Right lobe of liver (tissue), 6 donors: ENCODE measurements at regions not wholly inside any gene's neighbourhood (a gene's known extent, or its start where the extent isn't known, plus 50 kb on each side); places are given as distances from the start of the nearest gene placed in this dataset.

Source experiments
- ATAC-seq, 4 donors: fragments of 200-7000 bp; cut with Tn5 transposase; one replicate each; pipeline ENCODE4 v1.9.1; 2020; ENCODE audit warnings: mild to moderate bottlenecking in 4 of 4, moderate library complexity in 4 of 4
- DNase-seq, 3 donors: peaks; one replicate each; pipeline ENCODE4 v3.0.0-alpha.2; 2020
- H3K27ac ChIP-seq, 3 donors: fragments of 200-600 bp; one replicate each; pipeline ENCODE4 v1.8.0; 2022
- H3K27me3 ChIP-seq, 2 donors: fragments of 200-600 bp; one replicate each; pipeline ENCODE4 v1.8.0; 2022
- H3K36me3 ChIP-seq, 4 donors: fragments of 200-600 bp; sonication (generic) in 1 of 4; one replicate each; pipeline versions ENCODE4 v1.5.1 to v1.8.0; 2017 to 2022; ENCODE audit warnings: control low read depth in 1 of 4
- H3K4me1 ChIP-seq, 4 donors: fragments of 200-600 bp; sonication (generic) in 1 of 4; one replicate each; pipeline versions ENCODE4 v1.5.1 to v1.8.0; 2017 to 2022; ENCODE audit warnings: control low read depth in 1 of 4
- H3K4me3 ChIP-seq, 3 donors: fragments of 200-600 bp; one replicate each; pipeline ENCODE4 v1.8.0; 2022
- H3K9me3 ChIP-seq, 4 donors: fragments of 200-600 bp; sonication (generic) in 1 of 4; one replicate each; pipeline versions ENCODE4 v1.5.1 to v1.8.0; 2017 to 2022; ENCODE audit warnings: control low read depth in 1 of 4
- POLR2A ChIP-seq: fragments of 450-650 bp; IDR thresholded peaks from one replicate; pipeline ENCODE4 v1.6.1; 2017; ENCODE audit warnings: antibody characterized with exemption, mild to moderate bottlenecking
- WGBS: methylation state at CpG from one replicate; pipeline ENCODE4 v1.1.6; 2018; ENCODE audit warnings: low coverage, low lambda C conversion rate; ENCODE audit not compliant: insufficient coverage; ENCODE audit errors: missing lambda C conversion rate; 5-methylcytosine and 5-hydroxymethylcytosine counted together
- intact Hi-C, 2 donors: fragments of 100-400 bp; cut with DNase I; formaldehyde crosslinking; loops; one replicate each; pipeline versions ENCODE4 v1.11.2 to v1.14.1; 2022
- TF ChIP-seq, protein P1 (sequence below), 4 donors: fragments of 200-600 bp in 3 of 4; fragments of 450-650 bp in 1 of 4; IDR thresholded peaks; one replicate each; pipeline versions ENCODE4 v1.5.1 to v1.8.0; 2016 to 2022; ENCODE audit warnings: antibody characterized with exemption in 4 of 4, mild to moderate bottlenecking in 2 of 4
- donor health status: DM: no; HTN: yes; CAD: no.
- donor health status: DM: no; HTN: no; CAD: no.
- donor health status: DM: no; HTN: no; CAD: no.
- donor health status: DM: no; HTN: yes; CAD: no.
- donor health status: DM: no; HTN: yes; CAD: no.

DNA sequence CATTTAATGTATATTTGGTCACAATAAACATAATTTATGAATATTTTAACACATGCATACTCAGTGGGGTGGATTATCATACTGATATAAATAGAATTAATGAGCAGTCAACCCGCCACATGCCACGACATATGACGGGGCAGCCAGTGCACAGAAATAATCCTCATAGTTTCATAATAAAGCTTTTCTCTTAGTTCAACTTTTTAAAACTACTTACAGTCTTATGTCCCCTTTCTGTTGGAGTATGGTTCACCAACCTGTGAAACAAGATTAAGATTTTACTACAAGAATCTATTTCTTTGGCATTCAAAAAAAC lies 75.6 kb upstream of the ETAA1 start:
- DNase-seq (no peak), ATAC-seq (no peak)
- intact Hi-C loops = no loop called here
- WGBS = 81% methylated on average over 3 of the region's 3 CpGs
- Histone ChIP-seq H3K27me3 (no peaks in the 10 kb centered on the region), H3K27ac (no peak overlapping the region), H3K4me3 (no peak overlapping the region), H3K9me3 (no peaks in the 10 kb centered on the region), H3K36me3 (no peaks in the 10 kb centered on the region), H3K4me1 (no peaks in the 10 kb centered on the region)
- no peak for TF ChIP-seq POLR2A
- TF ChIP-seq, protein P1, sequence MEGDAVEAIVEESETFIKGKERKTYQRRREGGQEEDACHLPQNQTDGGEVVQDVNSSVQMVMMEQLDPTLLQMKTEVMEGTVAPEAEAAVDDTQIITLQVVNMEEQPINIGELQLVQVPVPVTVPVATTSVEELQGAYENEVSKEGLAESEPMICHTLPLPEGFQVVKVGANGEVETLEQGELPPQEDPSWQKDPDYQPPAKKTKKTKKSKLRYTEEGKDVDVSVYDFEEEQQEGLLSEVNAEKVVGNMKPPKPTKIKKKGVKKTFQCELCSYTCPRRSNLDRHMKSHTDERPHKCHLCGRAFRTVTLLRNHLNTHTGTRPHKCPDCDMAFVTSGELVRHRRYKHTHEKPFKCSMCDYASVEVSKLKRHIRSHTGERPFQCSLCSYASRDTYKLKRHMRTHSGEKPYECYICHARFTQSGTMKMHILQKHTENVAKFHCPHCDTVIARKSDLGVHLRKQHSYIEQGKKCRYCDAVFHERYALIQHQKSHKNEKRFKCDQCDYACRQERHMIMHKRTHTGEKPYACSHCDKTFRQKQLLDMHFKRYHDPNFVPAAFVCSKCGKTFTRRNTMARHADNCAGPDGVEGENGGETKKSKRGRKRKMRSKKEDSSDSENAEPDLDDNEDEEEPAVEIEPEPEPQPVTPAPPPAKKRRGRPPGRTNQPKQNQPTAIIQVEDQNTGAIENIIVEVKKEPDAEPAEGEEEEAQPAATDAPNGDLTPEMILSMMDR (IDR thresholded peaks at IDR 0.05) = no peak

DNA sequence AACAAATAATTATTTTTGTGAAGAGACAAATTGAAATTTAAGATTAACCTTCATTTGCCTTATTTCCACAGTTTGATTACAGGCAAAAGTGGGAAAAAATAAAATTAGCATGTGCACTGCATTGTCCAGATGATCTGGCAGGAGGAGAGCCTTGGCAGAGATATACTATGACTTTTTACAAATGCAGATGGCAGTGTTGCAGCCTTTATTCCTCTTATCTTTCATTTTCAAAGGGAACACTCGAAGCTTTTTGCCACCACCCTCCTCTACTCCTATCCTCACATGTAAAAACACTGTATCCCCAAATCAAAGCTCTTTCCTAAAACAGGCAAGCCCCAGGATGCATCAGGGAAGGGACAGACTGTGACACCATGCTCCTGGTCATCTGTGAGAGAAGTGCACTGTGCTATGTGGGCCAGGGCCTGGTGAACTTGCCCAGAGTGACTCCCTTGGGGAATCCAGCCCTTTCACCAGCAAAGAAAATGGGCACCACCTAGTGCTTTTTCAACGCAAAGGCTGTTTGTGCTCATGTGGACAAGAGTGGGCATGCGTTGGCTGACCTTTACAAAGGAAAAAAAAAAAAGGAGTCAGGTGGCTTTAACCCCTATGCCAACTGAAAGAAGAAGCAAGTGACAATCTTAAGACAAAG lies 74.7 kb upstream of the ETAA1 start:
- 55% methylated on average over 3 of the region's 3 CpGs for WGBS
- intact Hi-C loops = no loop called here
- TF ChIP-seq POLR2A = no peak
- TF ChIP-seq, protein P1 (IDR thresholded peaks at IDR 0.05) = peak in 2 of 4 donors; percentile 17 to 30
- DNase-seq (no peak), ATAC-seq (peak; percentile 25 to 70 (median 52))
- Histone ChIP-seq H3K9me3 (no peaks in the 10 kb centered on the region), H3K4me1 (no peaks in the 10 kb centered on the region), H3K4me3 (no peak overlapping the region), H3K27me3 (no peaks in the 10 kb centered on the region), H3K27ac (no peak overlapping the region), H3K36me3 (no peaks in the 10 kb centered on the region)

DNA sequence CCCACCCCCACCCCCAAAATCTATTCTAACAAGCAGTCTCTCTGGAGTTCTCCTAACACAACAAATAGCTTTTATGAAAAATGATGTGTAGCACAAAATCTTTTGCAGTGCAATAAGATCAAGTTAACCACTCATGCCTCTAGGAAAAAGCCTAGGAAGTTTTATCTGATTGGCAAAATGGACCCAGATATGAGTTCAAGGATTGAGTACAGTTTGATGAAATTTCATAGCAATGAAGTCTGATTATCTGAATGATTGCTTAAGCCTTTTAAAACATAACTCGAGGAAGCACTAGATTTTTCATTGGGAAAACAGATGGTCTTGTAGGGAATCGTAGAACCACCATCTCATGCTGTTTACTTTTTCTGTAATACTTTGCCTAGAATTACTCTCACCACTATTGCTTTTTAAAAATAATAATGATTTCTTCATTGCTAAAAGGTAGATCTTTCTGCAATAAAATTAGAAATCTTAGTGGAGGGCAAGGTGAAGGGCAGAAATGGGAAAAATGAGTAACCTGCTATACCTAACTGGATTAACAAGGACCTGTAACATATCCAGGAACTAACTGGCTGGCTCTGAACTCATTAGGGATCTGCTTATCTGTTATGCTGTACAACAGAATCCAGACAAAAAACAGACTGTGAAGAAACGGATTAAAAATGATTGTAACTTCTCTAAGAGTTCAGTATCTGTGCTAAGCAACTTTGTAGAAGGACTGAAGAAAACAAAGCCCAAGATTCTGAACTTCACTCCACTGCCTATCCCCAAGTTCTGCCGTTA lies 73.7 kb upstream of the ETAA1 start:
- no peaks in the 10 kb centered on the region for H3K9me3 ChIP-seq
- ATAC-seq (no peak), DNase-seq (no peak)
- TF ChIP-seq, protein P1 (IDR thresholded peaks at IDR 0.05) = no peak
- no peak for TF ChIP-seq POLR2A
- no peaks in the 10 kb centered on the region for H3K4me1 ChIP-seq
- no peaks in the 10 kb centered on the region for H3K36me3 ChIP-seq
- no peaks in the 10 kb centered on the region for H3K27me3 ChIP-seq
- H3K4me3 ChIP-seq = no peak overlapping the region
- 38% methylated on average over 4 of the region's 4 CpGs for WGBS
- intact Hi-C loops = no loop called here
- no peak overlapping the region for H3K27ac ChIP-seq

DNA sequence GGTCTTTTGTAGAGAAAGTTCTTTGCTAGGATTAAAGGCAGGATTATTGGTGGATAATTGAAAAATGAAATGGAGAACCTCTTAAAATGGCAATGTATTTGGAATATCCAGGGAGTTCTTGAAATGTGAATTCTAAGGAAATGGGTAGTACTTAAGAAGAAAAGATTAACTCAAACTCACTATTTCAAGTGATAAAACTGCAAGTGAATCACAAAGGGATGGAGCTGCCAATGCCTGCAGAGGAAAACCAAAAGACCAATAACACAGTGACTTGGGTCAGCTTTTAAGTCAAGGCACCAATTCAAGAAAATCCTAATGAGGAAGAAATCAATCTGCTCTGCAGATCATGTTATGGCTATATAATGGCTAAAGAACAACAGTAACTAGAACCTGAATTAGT lies 67.6 kb upstream of the ETAA1 start:
- TF ChIP-seq POLR2A = no peak
- TF ChIP-seq, protein P1 (IDR thresholded peaks at IDR 0.05) = no peak
- no peak for DNase-seq
- Histone ChIP-seq H3K27me3 (no peaks in the 10 kb centered on the region), H3K27ac (no peak overlapping the region), H3K36me3 (no peaks in the 10 kb centered on the region), H3K4me3 (no peak overlapping the region), H3K9me3 (no peaks in the 10 kb centered on the region), H3K4me1 (no peaks in the 10 kb centered on the region)
- intact Hi-C loops = no loop called here
- ATAC-seq = no peak
